Heart right ventricle (tissue), 16 donors: ENCODE measurements at regions not wholly inside any gene's neighbourhood (a gene's known extent, or its start where the extent isn't known, plus 50 kb on each side); places are given as distances from the start of the nearest gene placed in this dataset.

Experiments used
- ATAC-seq, 8 donors: fragments of 200-7000 bp; cut with Tn5 transposase; one replicate each; pipeline ENCODE4 v1.9.1; 2020; ENCODE audit warnings: mild to moderate bottlenecking in 8 of 8, moderate library complexity in 8 of 8, moderate number of reproducible peaks in 1 of 8
- DNase-seq, 2 donors: peaks; one replicate each; pipeline ENCODE4 v3.0.0-alpha.2; 2020
- H3K27ac ChIP-seq, 10 donors: fragments of 200-600 bp; sonication (generic) in 2 of 10; one replicate each; pipeline versions ENCODE4 v1.5.0 to v1.8.0; 2020 to 2022; ENCODE audit warnings: mild to moderate bottlenecking in 3 of 10
- H3K27me3 ChIP-seq, 7 donors: fragments of 200-600 bp; one replicate each; pipeline ENCODE4 v1.8.0; 2021 to 2022; ENCODE audit warnings: mild to moderate bottlenecking in 2 of 7
- H3K36me3 ChIP-seq, 9 donors: fragments of 200-600 bp; sonication (generic) in 1 of 9; one replicate each; pipeline versions ENCODE4 v1.5.0 to v1.8.0; 2020 to 2022; ENCODE audit warnings: mild to moderate bottlenecking in 2 of 9
- H3K4me1 ChIP-seq, 9 donors: fragments of 200-600 bp; sonication (generic) in 1 of 9; one replicate each; pipeline versions ENCODE4 v1.5.0 to v1.8.0; 2020 to 2022; ENCODE audit warnings: mild to moderate bottlenecking in 4 of 9
- H3K4me3 ChIP-seq, 10 donors: fragments of 200-600 bp; sonication (generic) in 2 of 10; one replicate each; pipeline versions ENCODE4 v1.5.0 to v1.8.0; 2020 to 2022; ENCODE audit warnings: mild to moderate bottlenecking in 7 of 10, moderate library complexity in 2 of 10
- H3K9me3 ChIP-seq, 11 donors: fragments of 200-600 bp in 10 of 11; sonication (generic) in 2 of 11; one replicate each; pipeline versions ENCODE4 v1.5.0 to v1.8.0; 2013 to 2022; ENCODE audit warnings: mild to moderate bottlenecking in 2 of 11, control low read depth in 1 of 11, moderate library complexity in 1 of 11
- WGBS, 2 donors: extraction: QIAGEN DNeasy Blood & Tissue Kit; methylation state at CpG; one replicate each; pipeline ENCODE4 v1.1.7; 2013; ENCODE audit warnings: inconsistent platforms in 1 of 2; 5-methylcytosine and 5-hydroxymethylcytosine counted together
- intact Hi-C, 10 donors: fragments of 100-400 bp; cut with DNase I; formaldehyde crosslinking; loops; one replicate each; pipeline versions ENCODE4 v1.11.1 to v1.14.2; 2022
- TF ChIP-seq, protein P1 (sequence below), 9 donors: fragments of 200-600 bp; sonication (generic) in 2 of 9; IDR thresholded peaks; one replicate each; pipeline versions ENCODE4 v1.5.0 to v1.8.0; 2021 to 2022; ENCODE audit warnings: antibody characterized with exemption in 9 of 9, mild to moderate bottlenecking in 5 of 9, moderate library complexity in 1 of 9
- donor health status: Arrhythmogenic right ventricular cardiomyopathy.
- donor health status: ischemic (EF 13 %, LVEDD 7.1; RV severe dilation, severe dysfunction).
- donor health status: healthy with polysubstance abuse.
- donor health status: DM: no; HTN: yes; CAD: no.
- donor health status: DM: no; HTN: no; CAD: no.
- donor health status: ischemic (EF 25% LVEDD 6.9; RV normal size, moderate dysfunction).
- donor health status: ischemic (EF 25% LVEDD 5.7; RV mildly dilated, moderate dysfunction).
- donor health status: healthy.
- donor health status: DM: yes; HTN: yes; CAD: no.
- donor health status: Ischemic cardiomyopathy.
- donor health status: ischemic (EF 35%, LVEDD 5.7; RV mildly dilated, moderate dysfunction).
- donor health status: nonischemic (EF 11% LVEDD 7.7; RV severe dilation, severe dysfunction).
- donor health status: DM: yes; HTN: yes; CAD: no.
- donor health status: PGD.
- donor health status: ischemic (EF 29% LVEDD 5.4; RV normal size, mild dysfunction).
- donor health status: nonischemic (EF 23%, LVEDD 6.1; RV moderate dilation, normal function).

DNA sequence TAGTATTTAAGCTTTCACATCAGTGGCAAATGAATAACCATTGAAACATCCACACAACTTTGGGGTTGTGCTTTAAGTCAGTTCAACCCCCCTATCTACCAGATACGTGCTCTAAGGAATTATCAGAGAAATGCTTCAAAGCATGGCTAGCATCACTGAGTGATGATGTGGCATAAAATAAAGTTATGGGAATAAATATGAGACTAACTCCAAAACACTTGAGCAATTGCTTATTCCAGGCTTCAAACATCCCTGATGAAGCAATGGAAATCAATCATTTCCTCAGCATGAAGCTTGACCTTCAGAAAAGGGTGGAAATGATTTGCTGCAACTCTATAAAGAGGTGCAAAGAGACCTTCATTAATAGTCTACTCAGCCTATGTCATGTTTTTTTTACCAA, 292.0 kb upstream of the SMC2 start:
- Histone ChIP-seq H3K36me3 (no peaks in the 10 kb centered on the region), H3K9me3 (no peaks in the 10 kb centered on the region), H3K27ac (no peak overlapping the region), H3K4me1 (no peaks in the 10 kb centered on the region), H3K4me3 (no peak overlapping the region), H3K27me3 (no peaks in the 10 kb centered on the region)
- no peak for ATAC-seq
- TF ChIP-seq, protein P1, sequence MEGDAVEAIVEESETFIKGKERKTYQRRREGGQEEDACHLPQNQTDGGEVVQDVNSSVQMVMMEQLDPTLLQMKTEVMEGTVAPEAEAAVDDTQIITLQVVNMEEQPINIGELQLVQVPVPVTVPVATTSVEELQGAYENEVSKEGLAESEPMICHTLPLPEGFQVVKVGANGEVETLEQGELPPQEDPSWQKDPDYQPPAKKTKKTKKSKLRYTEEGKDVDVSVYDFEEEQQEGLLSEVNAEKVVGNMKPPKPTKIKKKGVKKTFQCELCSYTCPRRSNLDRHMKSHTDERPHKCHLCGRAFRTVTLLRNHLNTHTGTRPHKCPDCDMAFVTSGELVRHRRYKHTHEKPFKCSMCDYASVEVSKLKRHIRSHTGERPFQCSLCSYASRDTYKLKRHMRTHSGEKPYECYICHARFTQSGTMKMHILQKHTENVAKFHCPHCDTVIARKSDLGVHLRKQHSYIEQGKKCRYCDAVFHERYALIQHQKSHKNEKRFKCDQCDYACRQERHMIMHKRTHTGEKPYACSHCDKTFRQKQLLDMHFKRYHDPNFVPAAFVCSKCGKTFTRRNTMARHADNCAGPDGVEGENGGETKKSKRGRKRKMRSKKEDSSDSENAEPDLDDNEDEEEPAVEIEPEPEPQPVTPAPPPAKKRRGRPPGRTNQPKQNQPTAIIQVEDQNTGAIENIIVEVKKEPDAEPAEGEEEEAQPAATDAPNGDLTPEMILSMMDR (IDR thresholded peaks at IDR 0.05), result no peak
- WGBS, 2 donors, result 65 to 68% methylated on average over 1 of the region's 1 CpG
- intact Hi-C loops, result no loop called here
- DNase-seq, result no peak

DNA sequence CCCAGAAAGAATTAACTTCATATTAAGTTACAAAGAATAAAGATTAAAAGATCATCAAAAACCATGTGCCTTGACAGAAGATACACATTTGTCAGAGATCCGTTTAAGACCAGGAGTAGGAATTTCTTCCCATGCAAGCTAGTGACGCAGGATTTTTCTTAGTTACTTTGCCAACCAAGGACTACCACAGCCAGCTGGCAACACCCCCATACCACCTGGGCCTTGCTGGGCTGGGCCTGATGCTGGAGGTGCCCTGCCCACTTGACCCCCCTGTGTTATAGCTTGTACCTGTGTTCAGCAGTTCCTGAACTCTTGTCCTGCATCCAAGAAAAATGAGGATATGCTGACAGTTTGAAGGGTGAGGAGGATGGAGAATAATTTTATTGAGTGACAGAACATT, 290.9 kb upstream of the SMC2 start:
- WGBS, 2 donors, result 85 to 96% methylated on average over 2 of the region's 2 CpGs
- DNase-seq (no peak), ATAC-seq (no peak)
- H3K36me3 ChIP-seq, result no peaks in the 10 kb centered on the region
- TF ChIP-seq, protein P1 (IDR thresholded peaks at IDR 0.05), result no peak
- no peak overlapping the region for H3K27ac ChIP-seq
- no peaks in the 10 kb centered on the region for H3K27me3 ChIP-seq
- no peak overlapping the region for H3K4me3 ChIP-seq
- H3K9me3 ChIP-seq, result no peaks in the 10 kb centered on the region
- intact Hi-C loops, result no loop called here
- H3K4me1 ChIP-seq, result no peaks in the 10 kb centered on the region

DNA sequence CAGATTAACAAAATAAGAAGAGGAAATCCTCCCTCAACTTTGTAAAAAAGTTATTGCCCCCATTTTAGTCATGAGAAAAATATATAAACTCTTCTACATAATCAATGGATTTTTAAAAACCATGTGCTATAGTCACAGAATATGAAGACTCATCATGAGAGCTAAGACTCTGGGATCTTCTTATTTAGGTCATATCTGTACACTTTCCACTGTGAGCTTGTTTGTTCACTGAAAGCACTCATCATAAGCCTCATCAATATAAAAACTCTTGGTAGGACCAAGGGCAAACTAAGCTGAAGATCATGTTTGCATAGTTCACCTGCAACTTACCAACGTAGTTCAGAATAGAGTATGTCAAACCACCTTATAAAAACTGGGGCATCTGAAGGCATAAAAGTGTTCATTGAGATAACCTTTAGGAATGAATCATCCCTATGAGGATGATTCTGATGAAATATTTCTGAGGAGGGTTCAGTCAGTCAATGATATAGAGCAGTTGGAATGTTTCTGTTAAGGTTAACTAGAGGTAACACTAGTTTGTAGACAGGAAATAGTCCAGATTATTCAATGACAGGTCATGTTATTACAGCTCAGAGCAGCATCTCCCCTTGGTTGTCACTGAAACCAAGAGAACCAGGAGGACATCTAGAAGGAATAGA, 289.9 kb upstream of the SMC2 start:
- no peaks in the 10 kb centered on the region for H3K9me3 ChIP-seq
- DNase-seq (no peak), ATAC-seq (no peak)
- H3K4me3 ChIP-seq, result no peak overlapping the region
- H3K27ac ChIP-seq, result no peak overlapping the region
- no peaks in the 10 kb centered on the region for H3K4me1 ChIP-seq
- intact Hi-C loops, result no loop called here
- H3K36me3 ChIP-seq, result no peaks in the 10 kb centered on the region
- TF ChIP-seq, protein P1 (IDR thresholded peaks at IDR 0.05), result no peak
- no peaks in the 10 kb centered on the region for H3K27me3 ChIP-seq
- 51 to 59% methylated on average over 1 of the region's 1 CpG for WGBS, 2 donors

DNA sequence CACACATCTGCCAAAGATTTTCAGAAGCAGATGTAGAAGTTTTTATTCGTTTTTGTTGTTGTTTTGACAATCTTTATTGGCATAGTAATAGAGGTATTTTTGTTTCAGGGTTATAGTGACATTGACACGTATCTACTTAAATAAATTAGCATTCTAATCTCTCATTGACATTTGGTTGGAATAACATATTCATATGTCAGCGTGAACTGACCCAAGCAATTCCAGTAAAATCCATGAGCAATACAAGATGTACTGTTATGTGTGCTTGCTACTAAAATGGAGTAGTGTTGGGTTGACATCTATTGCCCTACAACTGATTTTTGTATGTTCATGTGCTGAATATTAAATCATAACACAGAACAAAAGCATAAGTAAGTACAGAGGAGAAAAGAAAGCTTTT, 284.4 kb upstream of the SMC2 start:
- no peak for DNase-seq
- no peak overlapping the region for H3K4me3 ChIP-seq
- intact Hi-C loops, result no loop called here
- H3K36me3 ChIP-seq, result no peaks in the 10 kb centered on the region
- no peak for ATAC-seq
- H3K9me3 ChIP-seq, result no peaks in the 10 kb centered on the region
- H3K4me1 ChIP-seq, result no peaks in the 10 kb centered on the region
- TF ChIP-seq, protein P1 (IDR thresholded peaks at IDR 0.05), result no peak
- H3K27ac ChIP-seq, result no peak overlapping the region
- WGBS, 2 donors, result 68% methylated on average over 3 of the region's 3 CpGs
- no peaks in the 10 kb centered on the region for H3K27me3 ChIP-seq
